ENCODE measurements at regions not wholly inside any gene's neighbourhood (a gene's known extent, or its start where the extent isn't known, plus 50 kb on each side); places are given as distances from the start of the nearest gene placed in this dataset.
"Not testable (repeated sequence)": the region's sequence is repeated elsewhere in the genome, so short reads cannot be mapped to it uniquely, and the experiment has no call there.

GRCh38 chr4:162865102-162865501, 301.6 kb downstream of the NAF1 start:
- Mint-ChIP-seq H3K4me3 (no peak overlapping the region), H3K27ac (no peak overlapping the region), H3K9me3 (peaks cover 7 to 10% of the 10 kb centered on the region in 2 donors), H3K4me1 (ENCODE audit: low read depth) (no peaks in the 10 kb centered on the region), H3K27me3 (ENCODE audit: low read depth) (no peaks in the 10 kb centered on the region), H3K36me3 (ENCODE audit: insufficient read depth in 2 of 2) (peaks cover 0 to 1% of the 10 kb centered on the region in 2 donors)
- DNase-seq (no peak), ATAC-seq (replicated peaks in 1 of 2) (no peak)

DNA sequence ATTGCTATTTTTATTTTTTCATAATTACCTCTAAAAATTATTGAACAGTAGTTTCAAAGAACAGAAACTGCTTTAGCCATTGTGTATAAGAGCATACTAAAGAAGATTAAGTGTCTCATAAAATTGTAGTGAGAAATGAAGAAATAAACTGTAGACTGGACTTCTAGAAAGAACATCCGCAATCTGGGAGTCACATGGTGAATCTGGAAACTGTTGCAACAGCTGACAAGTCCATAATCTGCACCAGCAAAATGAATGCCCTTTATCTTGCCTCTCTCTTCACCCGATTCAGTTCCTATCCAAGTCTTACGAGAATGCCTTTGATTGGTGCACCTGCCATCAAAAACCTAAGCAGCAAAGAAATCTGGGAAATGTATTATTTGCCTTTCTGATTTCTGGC, 312.9 kb downstream of the NAF1 start:
- no peak for ATAC-seq (replicated peaks in 1 of 2)
- Mint-ChIP-seq H3K4me3 (no peak overlapping the region), H3K36me3 (ENCODE audit: insufficient read depth in 2 of 2) (no peaks in the 10 kb centered on the region), H3K27ac (no peak overlapping the region), H3K4me1 (ENCODE audit: low read depth) (no peaks in the 10 kb centered on the region), H3K9me3 (peaks cover 0 to 3% of the 10 kb centered on the region in 2 donors), H3K27me3 (ENCODE audit: low read depth) (no peaks in the 10 kb centered on the region)
- DNase-seq: no peak

DNA sequence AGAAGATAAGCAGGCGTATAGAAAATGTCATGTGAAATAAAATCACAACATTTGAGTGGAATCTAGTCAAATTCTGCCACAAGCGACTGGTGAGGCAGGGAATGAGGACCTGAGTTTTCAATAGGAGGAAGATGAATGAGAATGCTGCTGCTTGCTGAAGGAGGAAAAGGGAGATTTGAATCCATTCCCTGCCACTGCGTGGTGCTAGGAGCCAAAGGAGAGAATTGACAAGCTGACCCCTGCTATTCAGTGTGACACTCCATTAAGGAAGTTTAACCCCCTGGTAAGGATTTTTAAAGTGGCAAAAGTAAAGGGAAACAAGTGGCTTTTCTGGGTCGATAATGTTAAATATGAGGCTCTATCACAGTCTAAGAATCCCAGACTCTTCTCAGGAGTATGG, 314.0 kb downstream of the NAF1 start:
- Mint-ChIP-seq H3K4me3 (no peak overlapping the region), H3K9me3 (peaks cover 0 to 3% of the 10 kb centered on the region in 2 donors), H3K4me1 (ENCODE audit: low read depth) (no peaks in the 10 kb centered on the region), H3K27me3 (ENCODE audit: low read depth) (no peaks in the 10 kb centered on the region), H3K27ac (no peak overlapping the region), H3K36me3 (ENCODE audit: insufficient read depth in 2 of 2) (no peaks in the 10 kb centered on the region)
- ATAC-seq (replicated peaks in 1 of 2): no peak
- DNase-seq: no peak

GRCh38 chr4:162851241-162851758, 315.4 kb downstream of the NAF1 start:
- not testable (repeated sequence) for H3K9me3 Mint-ChIP-seq; H3K36me3 Mint-ChIP-seq (ENCODE audit: insufficient read depth in 2 of 2); ATAC-seq (replicated peaks in 1 of 2); H3K4me3 Mint-ChIP-seq; H3K27ac Mint-ChIP-seq; DNase-seq; H3K27me3 Mint-ChIP-seq (ENCODE audit: low read depth); H3K4me1 Mint-ChIP-seq (ENCODE audit: low read depth)

- Mint-ChIP-seq H3K4me3 (no peak overlapping the region), H3K27me3 (ENCODE audit: low read depth) (no peaks in the 10 kb centered on the region), H3K36me3 (ENCODE audit: insufficient read depth in 2 of 2) (no peaks in the 10 kb centered on the region), H3K4me1 (ENCODE audit: low read depth) (no peaks in the 10 kb centered on the region), H3K9me3 (peaks cover 2 to 3% of the 10 kb centered on the region in 2 donors), H3K27ac (no peak overlapping the region)
- ATAC-seq (replicated peaks in 1 of 2) (no peak), DNase-seq (no peak)
Measured at GRCh38 chr4:162849937-162850336, 316.8 kb downstream of the NAF1 start.

- Mint-ChIP-seq H3K9me3 (peaks cover 2 to 3% of the 10 kb centered on the region in 2 donors), H3K27me3 (ENCODE audit: low read depth) (no peaks in the 10 kb centered on the region), H3K4me3 (no peak overlapping the region), H3K36me3 (ENCODE audit: insufficient read depth in 2 of 2) (no peaks in the 10 kb centered on the region), H3K4me1 (ENCODE audit: low read depth) (no peaks in the 10 kb centered on the region), H3K27ac (no peak overlapping the region)
- DNase-seq (no peak), ATAC-seq (replicated peaks in 1 of 2) (no peak)
Measured at GRCh38 chr4:162847945-162848549, 318.6 kb downstream of the NAF1 start.

DNA sequence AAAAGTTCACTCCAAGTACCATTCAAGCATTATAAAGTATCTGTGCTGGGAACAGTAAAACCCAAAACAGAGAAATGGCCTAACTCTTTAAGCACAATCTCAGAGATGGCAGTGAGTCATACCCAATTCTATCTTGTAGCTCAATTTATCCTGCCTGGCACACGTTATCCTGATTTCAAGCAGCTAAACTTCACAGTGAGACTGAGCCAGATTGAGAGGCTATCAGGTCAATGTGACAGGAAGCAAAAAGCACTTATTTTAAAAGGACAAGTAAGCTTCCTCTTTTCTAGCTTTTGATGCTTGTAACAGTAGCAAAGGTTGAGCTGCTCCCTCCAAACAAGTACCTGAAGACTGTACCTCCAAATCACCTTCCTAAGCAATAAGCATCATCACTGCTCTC, 324.9 kb downstream of the NAF1 start:
- no peaks in the 10 kb centered on the region for H3K4me1 Mint-ChIP-seq (ENCODE audit: low read depth)
- H3K27me3 Mint-ChIP-seq (ENCODE audit: low read depth): no peaks in the 10 kb centered on the region
- no peak overlapping the region for H3K27ac Mint-ChIP-seq
- H3K9me3 Mint-ChIP-seq: peaks cover 2 to 6% of the 10 kb centered on the region in 2 donors
- no peaks in the 10 kb centered on the region for H3K36me3 Mint-ChIP-seq (ENCODE audit: insufficient read depth in 2 of 2)
- H3K4me3 Mint-ChIP-seq: no peak overlapping the region
- no peak for ATAC-seq (replicated peaks in 1 of 2)
- no peak for DNase-seq

GRCh38 chr4:162839814-162840213, 326.9 kb downstream of the NAF1 start:
- H3K36me3 Mint-ChIP-seq (ENCODE audit: insufficient read depth in 2 of 2): no peaks in the 10 kb centered on the region
- peaks cover 2 to 4% of the 10 kb centered on the region in 2 donors for H3K9me3 Mint-ChIP-seq
- H3K4me3 Mint-ChIP-seq: no peak overlapping the region
- no peak overlapping the region for H3K27ac Mint-ChIP-seq
- no peak for ATAC-seq (replicated peaks in 1 of 2)
- no peak for DNase-seq
- H3K27me3 Mint-ChIP-seq (ENCODE audit: low read depth): no peaks in the 10 kb centered on the region
- H3K4me1 Mint-ChIP-seq (ENCODE audit: low read depth): no peaks in the 10 kb centered on the region

DNA sequence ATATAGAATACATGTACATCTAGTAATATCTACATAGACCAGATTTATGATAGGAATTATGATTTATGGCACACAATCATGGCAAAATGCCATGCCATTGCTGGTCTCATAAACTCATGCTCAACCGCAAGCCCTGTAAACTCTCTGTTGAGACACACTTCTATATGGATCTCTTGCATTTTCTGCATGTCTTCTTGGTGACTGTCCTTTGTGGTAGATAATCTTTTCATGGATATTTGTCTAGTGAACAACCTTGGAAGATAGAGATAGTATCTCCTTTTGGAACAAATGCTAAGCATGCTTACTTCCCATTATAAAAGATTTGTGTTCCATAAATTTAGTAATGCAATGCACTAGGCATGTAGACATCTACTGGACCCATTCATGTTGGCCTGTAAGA, 328.0 kb downstream of the NAF1 start:
- H3K9me3 Mint-ChIP-seq: peaks cover 2 to 4% of the 10 kb centered on the region in 2 donors
- DNase-seq (no peak), ATAC-seq (replicated peaks in 1 of 2) (no peak)
- H3K4me1 Mint-ChIP-seq (ENCODE audit: low read depth): no peaks in the 10 kb centered on the region
- no peak overlapping the region for H3K27ac Mint-ChIP-seq
- no peak overlapping the region for H3K4me3 Mint-ChIP-seq
- no peaks in the 10 kb centered on the region for H3K27me3 Mint-ChIP-seq (ENCODE audit: low read depth)
- H3K36me3 Mint-ChIP-seq (ENCODE audit: insufficient read depth in 2 of 2): no peaks in the 10 kb centered on the region

DNA sequence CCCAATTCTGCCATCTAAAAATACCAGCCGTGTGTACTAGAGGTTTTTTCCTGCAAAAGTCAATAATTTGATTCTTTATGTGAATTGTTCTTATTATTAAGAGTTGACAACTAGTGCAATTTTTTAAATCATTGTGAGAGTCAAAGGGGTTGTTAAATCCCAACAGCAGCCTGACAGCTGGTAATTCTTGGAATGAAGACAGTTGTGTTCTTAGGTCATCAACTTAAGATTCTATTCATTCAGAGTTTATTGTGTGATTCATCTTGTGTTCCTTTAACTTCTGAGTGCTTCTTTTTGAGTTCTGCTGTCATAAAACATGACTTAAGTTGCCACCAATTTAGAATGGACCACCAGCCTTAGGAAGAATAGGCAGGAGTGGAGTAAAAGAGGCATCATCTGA, 329.0 kb downstream of the NAF1 start:
- DNase-seq (no peak), ATAC-seq (replicated peaks in 1 of 2) (no peak)
- H3K9me3 Mint-ChIP-seq: peaks cover 2 to 4% of the 10 kb centered on the region in 2 donors
- H3K27me3 Mint-ChIP-seq (ENCODE audit: low read depth): no peaks in the 10 kb centered on the region
- H3K27ac Mint-ChIP-seq: no peak overlapping the region
- H3K36me3 Mint-ChIP-seq (ENCODE audit: insufficient read depth in 2 of 2): no peaks in the 10 kb centered on the region
- H3K4me3 Mint-ChIP-seq: no peak overlapping the region
- no peaks in the 10 kb centered on the region for H3K4me1 Mint-ChIP-seq (ENCODE audit: low read depth)

- Mint-ChIP-seq H3K9me3 (peaks cover 2 to 4% of the 10 kb centered on the region in 2 donors), H3K4me1 (ENCODE audit: low read depth) (no peaks in the 10 kb centered on the region), H3K27me3 (ENCODE audit: low read depth) (no peaks in the 10 kb centered on the region), H3K4me3 (no peak overlapping the region), H3K36me3 (ENCODE audit: insufficient read depth in 2 of 2) (no peaks in the 10 kb centered on the region), H3K27ac (no peak overlapping the region)
- DNase-seq (no peak), ATAC-seq (replicated peaks in 1 of 2) (no peak)
Measured at GRCh38 chr4:162837241-162837640, 329.4 kb downstream of the NAF1 start.

DNA sequence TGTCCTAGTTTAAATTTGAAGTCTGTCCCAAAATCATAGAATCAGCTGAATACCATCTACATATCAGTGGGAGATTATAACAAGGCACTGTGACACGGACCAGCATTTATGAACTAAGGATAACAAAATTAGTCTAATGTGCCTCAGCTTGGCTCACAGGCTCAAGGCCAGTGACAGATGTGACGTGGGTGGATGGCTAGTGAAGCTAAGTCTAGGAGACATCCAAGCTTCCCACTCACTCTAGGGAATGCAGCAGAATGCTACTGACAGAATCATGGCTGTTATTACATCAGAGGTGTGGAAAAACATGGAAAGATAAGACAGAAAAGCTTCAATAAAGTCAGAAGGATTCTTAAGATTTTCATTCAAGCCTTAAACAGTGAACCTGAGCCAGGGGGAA, 329.9 kb downstream of the NAF1 start:
- no peaks in the 10 kb centered on the region for H3K36me3 Mint-ChIP-seq (ENCODE audit: insufficient read depth in 2 of 2)
- H3K27ac Mint-ChIP-seq: no peak overlapping the region
- H3K4me1 Mint-ChIP-seq (ENCODE audit: low read depth): no peaks in the 10 kb centered on the region
- H3K27me3 Mint-ChIP-seq (ENCODE audit: low read depth): no peaks in the 10 kb centered on the region
- ATAC-seq (replicated peaks in 1 of 2) (no peak), DNase-seq (no peak)
- no peak overlapping the region for H3K4me3 Mint-ChIP-seq
- peaks cover 2 to 4% of the 10 kb centered on the region in 2 donors for H3K9me3 Mint-ChIP-seq

DNA sequence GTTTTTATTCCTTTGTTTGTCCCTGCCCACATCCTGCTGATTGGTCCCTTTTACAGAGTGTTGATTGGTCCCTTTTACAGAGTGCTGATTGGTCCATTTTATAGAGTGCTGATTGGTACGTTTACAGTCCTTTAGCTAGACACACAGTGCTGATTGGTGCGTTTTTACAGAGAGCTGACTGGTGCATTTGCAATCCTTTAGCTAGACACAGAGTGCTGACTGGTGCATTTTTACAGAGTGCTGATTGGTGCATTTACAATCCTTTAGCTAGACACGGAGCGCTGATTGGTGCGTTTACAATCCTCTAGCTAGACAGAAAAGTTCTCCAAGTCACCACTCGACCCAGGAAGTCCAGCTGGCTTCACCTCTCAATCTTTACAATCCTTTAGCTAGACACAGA, 330.4 kb downstream of the NAF1 start:
- ATAC-seq (replicated peaks in 1 of 2); H3K4me3 Mint-ChIP-seq: not testable (repeated sequence)

GRCh38 chr4:162830899-162831298, 335.8 kb downstream of the NAF1 start:
- Mint-ChIP-seq H3K36me3 (ENCODE audit: insufficient read depth in 2 of 2) (no peaks in the 10 kb centered on the region), H3K27me3 (ENCODE audit: low read depth) (no peaks in the 10 kb centered on the region), H3K4me1 (ENCODE audit: low read depth) (no peaks in the 10 kb centered on the region), H3K9me3 (no peaks in the 10 kb centered on the region), H3K4me3 (no peak overlapping the region), H3K27ac (no peak overlapping the region)
- DNase-seq: no peak
- ATAC-seq (replicated peaks in 1 of 2): no peak

More for the DNA sequence above, 330.4 kb downstream of the NAF1 start:
- not testable (repeated sequence) for H3K9me3 Mint-ChIP-seq; H3K4me1 Mint-ChIP-seq (ENCODE audit: low read depth); H3K27me3 Mint-ChIP-seq (ENCODE audit: low read depth); H3K27ac Mint-ChIP-seq; DNase-seq; H3K36me3 Mint-ChIP-seq (ENCODE audit: insufficient read depth in 2 of 2)
